ENCODE measurements at regions not wholly inside any gene's neighbourhood (a gene's known extent, or its start where the extent isn't known, plus 50 kb on each side); places are given as distances from the start of the nearest gene placed in this dataset.

DNA sequence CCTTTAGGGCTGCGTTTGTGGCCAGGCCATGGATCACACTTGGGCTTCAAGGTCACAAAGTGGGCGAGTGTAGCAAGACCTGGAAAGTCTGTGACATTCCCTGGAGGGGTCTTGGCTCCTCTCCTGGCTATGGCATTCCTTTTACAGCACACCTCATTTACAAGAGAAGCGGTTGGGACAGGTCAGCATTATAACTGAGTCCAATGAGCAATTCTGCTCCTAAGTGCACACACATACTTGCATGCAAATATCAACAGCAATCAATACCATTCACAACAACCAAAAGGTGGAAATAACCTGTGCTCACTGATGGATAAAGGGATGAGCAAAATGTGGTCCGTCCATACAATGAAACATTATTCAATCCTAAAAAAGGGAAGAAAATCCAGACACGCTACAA, 298.2 kb downstream of the CTTN start:
- Histone ChIP-seq H3K79me2 (ENCODE audit: control insufficient read depth, insufficient read depth, low read length) (no peaks in the 10 kb centered on the region), H3K9me3 (ENCODE audit: control insufficient read depth, insufficient read depth, low read depth, low read length) (no peaks in the 10 kb centered on the region), H3K4me1 (ENCODE audit: control insufficient read depth, extremely low read depth, insufficient read depth, low read length) (no peaks in the 10 kb centered on the region), H3K27me3 (ENCODE audit: control insufficient read depth, insufficient read depth, low read length) (no peaks in the 10 kb centered on the region), H3K36me3 (ENCODE audit: control insufficient read depth, insufficient read depth, low read length) (no peaks in the 10 kb centered on the region), H4K20me1 (ENCODE audit: control insufficient read depth, extremely low read depth, insufficient read depth, low read length) (no peaks in the 10 kb centered on the region), H3K27ac (ENCODE audit: insufficient read depth, low read length) (no peak overlapping the region), H3K4me2 (ENCODE audit: extremely low read depth, insufficient read depth, low read length) (no peak overlapping the region), H3K9ac (ENCODE audit: insufficient read depth, low read length) (no peak overlapping the region), H3K4me3 (replicated peaks in 1 of 4; ENCODE audit: control extremely low read depth in 1 of 4, insufficient read depth in 1 of 4, low read depth in 3 of 4, low read length in 4 of 4) (no peak overlapping the region), H2AFZ (ENCODE audit: low read length) (no peak overlapping the region)
- DNase-seq (ENCODE audit: low read depth in 2 of 2) = no peak
- TF ChIP-seq, protein P1, sequence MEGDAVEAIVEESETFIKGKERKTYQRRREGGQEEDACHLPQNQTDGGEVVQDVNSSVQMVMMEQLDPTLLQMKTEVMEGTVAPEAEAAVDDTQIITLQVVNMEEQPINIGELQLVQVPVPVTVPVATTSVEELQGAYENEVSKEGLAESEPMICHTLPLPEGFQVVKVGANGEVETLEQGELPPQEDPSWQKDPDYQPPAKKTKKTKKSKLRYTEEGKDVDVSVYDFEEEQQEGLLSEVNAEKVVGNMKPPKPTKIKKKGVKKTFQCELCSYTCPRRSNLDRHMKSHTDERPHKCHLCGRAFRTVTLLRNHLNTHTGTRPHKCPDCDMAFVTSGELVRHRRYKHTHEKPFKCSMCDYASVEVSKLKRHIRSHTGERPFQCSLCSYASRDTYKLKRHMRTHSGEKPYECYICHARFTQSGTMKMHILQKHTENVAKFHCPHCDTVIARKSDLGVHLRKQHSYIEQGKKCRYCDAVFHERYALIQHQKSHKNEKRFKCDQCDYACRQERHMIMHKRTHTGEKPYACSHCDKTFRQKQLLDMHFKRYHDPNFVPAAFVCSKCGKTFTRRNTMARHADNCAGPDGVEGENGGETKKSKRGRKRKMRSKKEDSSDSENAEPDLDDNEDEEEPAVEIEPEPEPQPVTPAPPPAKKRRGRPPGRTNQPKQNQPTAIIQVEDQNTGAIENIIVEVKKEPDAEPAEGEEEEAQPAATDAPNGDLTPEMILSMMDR (conservative IDR thresholded peaks at IDR 0.05 in 1 of 2, IDR thresholded peaks at IDR 0.05 in 1 of 2; ENCODE audit: low read depth in 1 of 2, low read length in 2 of 2) = no peak
- TF ChIP-seq EZH2 (IDR thresholded peaks at IDR 0.05; ENCODE audit: low read length, missing control alignments) = no peak

DNA sequence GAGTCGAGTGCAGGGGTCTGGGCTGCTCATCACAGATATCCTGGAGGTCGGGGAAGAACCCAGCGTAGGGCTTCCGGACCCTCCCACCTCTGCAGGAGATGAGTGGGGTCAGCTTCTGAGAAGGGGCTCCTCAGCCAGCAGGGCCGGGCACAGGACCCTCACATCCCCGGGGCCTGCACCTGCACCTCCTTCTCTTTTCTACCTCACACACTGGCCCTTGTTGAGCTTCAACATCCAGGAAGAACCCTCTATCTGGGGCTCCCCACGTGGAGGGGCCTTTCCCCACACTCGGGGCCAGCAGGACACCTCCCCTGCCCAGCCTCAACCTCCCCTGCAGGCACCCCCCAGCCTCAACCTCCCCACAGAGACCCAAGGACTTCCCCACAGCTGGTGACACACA, 299.4 kb downstream of the CTTN start:
- no peak for DNase-seq (ENCODE audit: low read depth in 2 of 2)
- H3K4me3 ChIP-seq (replicated peaks in 1 of 4; ENCODE audit: control extremely low read depth in 1 of 4, insufficient read depth in 1 of 4, low read depth in 3 of 4, low read length in 4 of 4) = no peak overlapping the region
- H4K20me1 ChIP-seq (ENCODE audit: control insufficient read depth, extremely low read depth, insufficient read depth, low read length) = no peaks in the 10 kb centered on the region
- no peak overlapping the region for H2AFZ ChIP-seq (ENCODE audit: low read length)
- no peaks in the 10 kb centered on the region for H3K27me3 ChIP-seq (ENCODE audit: control insufficient read depth, insufficient read depth, low read length)
- no peak overlapping the region for H3K4me2 ChIP-seq (ENCODE audit: extremely low read depth, insufficient read depth, low read length)
- TF ChIP-seq EZH2 (IDR thresholded peaks at IDR 0.05; ENCODE audit: low read length, missing control alignments) = no peak
- TF ChIP-seq, protein P1 (conservative IDR thresholded peaks at IDR 0.05 in 1 of 2, IDR thresholded peaks at IDR 0.05 in 1 of 2; ENCODE audit: low read depth in 1 of 2, low read length in 2 of 2) = no peak
- no peaks in the 10 kb centered on the region for H3K36me3 ChIP-seq (ENCODE audit: control insufficient read depth, insufficient read depth, low read length)
- H3K9me3 ChIP-seq (ENCODE audit: control insufficient read depth, insufficient read depth, low read depth, low read length) = no peaks in the 10 kb centered on the region
- no peak overlapping the region for H3K9ac ChIP-seq (ENCODE audit: insufficient read depth, low read length)
- H3K79me2 ChIP-seq (ENCODE audit: control insufficient read depth, insufficient read depth, low read length) = no peaks in the 10 kb centered on the region
- H3K27ac ChIP-seq (ENCODE audit: insufficient read depth, low read length) = no peak overlapping the region
- H3K4me1 ChIP-seq (ENCODE audit: control insufficient read depth, extremely low read depth, insufficient read depth, low read length) = no peaks in the 10 kb centered on the region

DNA sequence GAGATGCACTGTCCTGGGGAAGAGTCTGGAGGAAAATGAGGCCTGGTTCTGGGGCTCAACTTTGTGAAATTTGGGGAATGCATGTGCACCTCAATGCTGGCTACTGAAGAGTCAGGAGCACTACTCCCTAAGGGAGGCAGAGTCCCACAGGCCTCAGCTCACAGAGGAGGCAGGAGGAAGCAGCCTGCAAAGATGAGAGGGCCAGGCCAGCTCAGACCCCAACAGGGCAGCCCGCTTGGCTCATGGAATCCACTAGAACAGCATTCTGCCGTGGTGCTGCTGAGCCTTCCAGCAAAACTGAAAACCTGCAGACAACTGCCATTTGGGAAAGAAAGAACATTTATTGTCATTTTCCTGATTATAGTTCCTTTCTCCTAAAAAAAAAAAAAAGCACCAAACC, 300.5 kb downstream of the CTTN start:
- TF ChIP-seq, protein P1 (conservative IDR thresholded peaks at IDR 0.05 in 1 of 2, IDR thresholded peaks at IDR 0.05 in 1 of 2; ENCODE audit: low read depth in 1 of 2, low read length in 2 of 2) = no peak
- TF ChIP-seq EZH2 (IDR thresholded peaks at IDR 0.05; ENCODE audit: low read length, missing control alignments) = no peak
- H3K9me3 ChIP-seq (ENCODE audit: control insufficient read depth, insufficient read depth, low read depth, low read length) = no peaks in the 10 kb centered on the region
- no peaks in the 10 kb centered on the region for H3K36me3 ChIP-seq (ENCODE audit: control insufficient read depth, insufficient read depth, low read length)
- no peak overlapping the region for H3K4me3 ChIP-seq (replicated peaks in 1 of 4; ENCODE audit: control extremely low read depth in 1 of 4, insufficient read depth in 1 of 4, low read depth in 3 of 4, low read length in 4 of 4)
- no peaks in the 10 kb centered on the region for H3K4me1 ChIP-seq (ENCODE audit: control insufficient read depth, extremely low read depth, insufficient read depth, low read length)
- no peaks in the 10 kb centered on the region for H4K20me1 ChIP-seq (ENCODE audit: control insufficient read depth, extremely low read depth, insufficient read depth, low read length)
- DNase-seq (ENCODE audit: low read depth in 2 of 2) = no peak
- no peaks in the 10 kb centered on the region for H3K79me2 ChIP-seq (ENCODE audit: control insufficient read depth, insufficient read depth, low read length)
- no peak overlapping the region for H3K4me2 ChIP-seq (ENCODE audit: extremely low read depth, insufficient read depth, low read length)
- H3K9ac ChIP-seq (ENCODE audit: insufficient read depth, low read length) = no peak overlapping the region
- H3K27me3 ChIP-seq (ENCODE audit: control insufficient read depth, insufficient read depth, low read length) = no peaks in the 10 kb centered on the region
- H3K27ac ChIP-seq (ENCODE audit: insufficient read depth, low read length) = no peak overlapping the region
- H2AFZ ChIP-seq (ENCODE audit: low read length) = no peak overlapping the region
